GM21528 (cell line): ENCODE measurements at regions not wholly inside any gene's neighbourhood (a gene's known extent, or its start where the extent isn't known, plus 50 kb on each side); places are given as distances from the start of the nearest gene placed in this dataset.
"Not testable (repeated sequence)": the region's sequence is repeated elsewhere in the genome, so short reads cannot be mapped to it uniquely, and the experiment has no call there.

Source experiments
- ATAC-seq: cut with Tn5 transposase; IDR thresholded peaks from one replicate; pipeline ENCODE4 v1.9.1; 2021; ENCODE audit warnings: mild to moderate bottlenecking, moderate library complexity; ENCODE audit not compliant: unreplicated experiment, low FRiP score

DNA sequence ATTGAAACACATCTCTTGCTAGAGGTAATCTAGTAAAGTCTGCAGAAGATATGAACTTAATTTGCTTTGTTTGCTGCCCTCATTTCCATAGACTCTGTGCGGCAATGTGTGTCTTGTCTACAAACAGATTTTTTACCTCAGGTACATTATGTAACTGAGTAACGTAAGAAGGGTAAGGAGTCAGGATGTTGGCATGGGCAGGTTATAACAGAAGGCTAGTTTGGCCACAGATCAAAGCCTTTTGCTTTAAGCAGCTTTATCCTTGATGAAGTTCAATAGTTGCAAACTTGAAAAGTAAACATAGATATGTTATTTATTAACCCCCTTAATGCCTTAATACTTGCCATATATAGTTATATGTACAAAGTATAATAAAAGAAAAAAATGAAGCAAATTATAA, 391.6 kb upstream of the FKBP1C start:
- ATAC-seq = no peak

DNA sequence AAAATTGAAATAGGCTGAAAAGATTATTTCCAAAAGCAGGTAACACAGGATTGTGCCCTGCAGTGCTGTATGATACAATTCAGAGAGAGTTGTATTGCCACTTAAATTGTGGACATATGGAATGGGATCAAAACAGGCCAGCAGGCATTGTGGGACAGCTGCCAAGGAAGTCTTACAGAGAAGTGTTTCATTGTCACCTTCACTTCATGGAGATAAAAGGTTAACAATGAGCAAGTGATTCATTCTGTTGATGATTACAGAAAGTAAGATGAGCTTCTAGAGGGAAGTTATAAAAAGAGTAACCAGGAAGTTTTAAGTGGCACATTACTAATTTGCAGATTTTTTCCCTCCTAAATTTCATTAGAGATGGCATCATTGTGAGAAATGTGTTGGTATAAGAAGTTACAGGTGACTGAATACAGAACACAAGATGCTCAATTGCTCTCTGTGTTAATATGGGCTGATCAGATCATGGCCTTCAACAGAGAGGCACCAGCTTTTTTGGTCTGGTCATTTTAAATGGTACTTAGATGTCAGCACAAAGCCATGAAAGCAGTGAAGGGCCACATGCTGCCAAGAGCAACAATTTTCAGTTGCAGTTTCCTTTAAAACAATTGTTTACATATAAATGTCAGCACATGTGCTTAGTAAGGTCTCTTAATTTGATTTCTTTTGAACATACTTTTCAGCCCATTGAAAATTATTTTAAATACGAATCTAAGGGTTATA, 402.5 kb upstream of the FKBP1C start:
- ATAC-seq = no peak

GRCh38 chr6:62805431-62805830, 405.8 kb upstream of the FKBP1C start:
- ATAC-seq = no peak

DNA sequence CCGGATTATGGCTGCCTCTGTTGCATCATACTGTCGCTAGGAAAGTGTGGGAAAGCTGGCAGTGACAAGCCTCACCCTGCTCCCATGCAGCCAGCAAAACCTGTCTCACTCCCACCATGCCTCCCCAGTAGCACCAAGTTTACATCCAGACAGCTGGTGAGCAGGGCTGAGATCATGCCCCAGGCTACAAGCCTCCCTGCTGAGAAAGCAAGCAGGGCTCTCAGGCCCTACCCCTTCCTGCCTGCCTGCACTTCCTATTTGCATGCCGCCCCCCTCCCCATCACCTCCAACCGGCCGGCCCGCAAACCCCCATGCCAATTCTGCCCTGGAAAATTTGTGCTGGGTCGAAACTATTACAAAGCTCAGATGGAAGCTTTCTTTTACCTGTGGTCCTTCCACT, 408.2 kb upstream of the FKBP1C start:
- no peak for ATAC-seq

DNA sequence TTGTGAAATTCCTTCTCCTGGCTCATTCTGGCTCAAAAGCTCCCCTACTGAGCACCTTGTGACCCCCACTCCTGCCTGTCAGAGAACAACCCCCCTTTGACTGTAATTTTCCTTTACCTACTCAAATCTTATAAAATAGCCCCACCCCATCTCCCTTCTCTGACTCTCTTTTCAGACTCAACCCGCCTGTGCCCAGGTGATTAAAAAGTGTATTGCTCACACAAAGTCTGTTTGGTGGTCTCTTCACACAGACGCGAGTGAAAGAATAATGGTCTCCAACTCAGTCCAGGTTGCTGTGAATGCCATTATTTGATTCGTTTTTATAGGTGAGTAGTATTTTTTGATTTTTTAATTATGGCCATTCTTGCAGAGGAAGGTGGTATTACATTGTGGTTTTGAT, 414.1 kb upstream of the FKBP1C start:
- ATAC-seq = no peak

GRCh38 chr6:62775427-62776022, 435.7 kb upstream of the FKBP1C start:
- no peak for ATAC-seq

DNA sequence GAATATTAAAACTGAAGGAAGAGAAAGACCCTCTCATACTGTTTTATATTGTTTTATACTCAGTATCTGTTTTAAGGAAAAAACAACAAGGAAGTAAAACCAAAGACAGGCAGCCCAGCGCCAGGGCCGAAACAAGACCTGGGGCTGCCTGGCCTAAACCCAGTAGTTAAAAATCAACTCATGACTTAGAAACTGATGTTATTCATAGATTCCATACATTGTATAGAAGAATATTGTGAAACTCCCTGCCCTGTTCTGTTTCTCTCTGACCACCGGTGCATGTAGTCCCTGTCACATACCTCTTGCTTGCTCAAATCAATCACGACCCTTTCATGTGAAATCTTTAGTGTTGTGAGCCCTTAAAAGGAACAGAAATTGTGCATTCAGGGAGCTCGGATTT, 445.1 kb upstream of the FKBP1C start:
- not testable (repeated sequence) for ATAC-seq

DNA sequence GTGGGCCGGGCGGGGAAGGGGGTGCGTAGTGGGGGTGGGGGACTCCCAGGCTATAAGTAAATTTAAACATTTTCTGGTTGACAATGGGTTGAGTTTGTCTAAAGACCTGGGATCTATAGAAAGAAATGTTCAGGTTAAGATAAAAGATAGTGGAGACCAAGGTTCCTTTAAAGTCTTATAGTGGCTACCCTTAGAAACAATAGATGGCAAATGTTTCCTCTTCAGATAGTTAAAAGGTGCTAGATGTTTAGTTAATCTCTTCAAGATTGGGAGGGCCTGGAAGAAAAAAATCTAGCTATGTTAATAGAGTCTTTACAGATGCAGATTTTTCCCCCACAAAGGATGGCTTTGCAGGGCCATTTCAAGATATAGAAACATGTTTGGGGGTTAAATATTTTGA, 446.4 kb upstream of the FKBP1C start:
- no peak for ATAC-seq

- no peak for ATAC-seq
Measured at GRCh38 chr6:62763125-62763912, 447.9 kb upstream of the FKBP1C start.

DNA sequence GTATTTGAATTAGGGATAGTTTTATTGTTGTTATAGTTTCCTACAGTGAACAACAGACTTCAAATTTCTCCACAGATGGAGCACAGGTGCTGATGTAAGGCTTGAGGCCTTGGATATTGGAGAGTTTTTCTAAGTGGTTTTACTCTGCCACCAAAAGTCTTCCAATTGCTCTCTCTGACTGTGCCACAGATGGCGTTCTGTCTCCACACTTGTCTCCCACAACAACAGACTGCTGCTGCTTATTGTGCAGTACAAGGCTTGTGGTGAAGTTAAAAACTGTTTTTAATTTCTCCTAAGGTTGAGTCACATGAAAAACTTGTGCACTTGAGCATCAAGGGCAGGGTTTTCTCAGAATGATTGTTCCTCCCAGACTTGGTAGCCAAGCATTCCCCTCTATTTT, 460.9 kb upstream of the KHDRBS2 start:
- no peak for ATAC-seq

- ATAC-seq = no peak
Measured at GRCh38 chr6:62746161-62746560, 460.1 kb upstream of the KHDRBS2 start.

DNA sequence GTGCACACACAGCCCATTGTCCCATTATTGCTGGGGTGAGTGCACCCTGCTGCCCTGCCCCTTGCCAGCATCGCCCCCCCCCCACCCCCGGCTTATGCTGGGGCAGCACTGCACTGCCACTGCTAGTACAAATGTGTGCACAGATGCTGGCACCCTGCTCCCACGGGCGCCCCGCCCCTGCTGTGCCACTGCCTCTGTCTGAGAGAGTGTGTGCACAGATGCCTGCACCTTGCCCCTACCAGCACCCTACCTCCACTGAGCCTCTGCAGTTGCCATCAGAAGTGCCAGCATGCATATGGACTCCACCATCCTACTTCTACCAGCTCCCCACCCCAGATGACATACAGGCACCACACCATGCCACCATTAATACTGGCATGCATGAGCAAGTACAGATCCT, 454.6 kb upstream of the KHDRBS2 start:
- ATAC-seq = no peak

DNA sequence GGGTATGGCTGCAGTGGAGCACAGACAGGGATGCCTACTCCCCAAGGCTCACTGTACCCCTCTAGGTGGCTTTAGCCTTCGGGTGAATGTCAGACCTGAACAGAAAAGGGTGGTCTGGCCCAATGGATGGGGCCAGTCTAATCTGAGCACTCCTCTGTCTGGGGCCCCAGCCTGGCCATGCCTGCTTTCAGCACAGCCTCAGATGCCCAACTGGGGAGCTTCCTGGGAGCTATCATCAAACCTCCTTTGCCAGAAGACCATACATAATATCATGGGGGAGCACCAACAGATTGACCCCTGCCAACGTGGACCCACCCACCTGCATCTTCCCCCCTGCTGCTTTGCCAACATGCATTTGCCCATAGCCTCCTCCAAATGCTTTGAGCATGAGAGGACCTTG, 454.1 kb upstream of the KHDRBS2 start:
- ATAC-seq = no peak

GRCh38 chr6:62737792-62738191, 451.8 kb upstream of the KHDRBS2 start:
- no peak for ATAC-seq

DNA sequence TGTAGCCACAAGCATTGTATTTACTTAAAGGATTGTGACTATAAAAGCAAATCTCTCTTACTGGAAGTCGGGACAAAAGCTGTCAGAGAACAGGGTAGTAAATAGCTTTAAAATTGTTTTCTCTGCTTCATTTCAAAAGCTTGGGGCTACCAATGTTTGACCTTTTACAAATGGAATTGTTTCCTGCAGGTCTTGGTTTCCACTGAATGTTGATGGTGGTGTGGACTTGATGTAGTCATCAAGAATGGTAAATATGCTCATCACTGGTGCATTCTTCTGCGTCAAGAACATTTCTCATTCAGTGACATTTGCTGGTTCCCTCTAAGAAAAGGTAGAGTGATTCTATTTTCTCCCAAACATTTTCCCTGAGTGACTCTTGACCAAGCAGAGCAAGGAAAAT, 435.4 kb upstream of the KHDRBS2 start:
- ATAC-seq = no peak

DNA sequence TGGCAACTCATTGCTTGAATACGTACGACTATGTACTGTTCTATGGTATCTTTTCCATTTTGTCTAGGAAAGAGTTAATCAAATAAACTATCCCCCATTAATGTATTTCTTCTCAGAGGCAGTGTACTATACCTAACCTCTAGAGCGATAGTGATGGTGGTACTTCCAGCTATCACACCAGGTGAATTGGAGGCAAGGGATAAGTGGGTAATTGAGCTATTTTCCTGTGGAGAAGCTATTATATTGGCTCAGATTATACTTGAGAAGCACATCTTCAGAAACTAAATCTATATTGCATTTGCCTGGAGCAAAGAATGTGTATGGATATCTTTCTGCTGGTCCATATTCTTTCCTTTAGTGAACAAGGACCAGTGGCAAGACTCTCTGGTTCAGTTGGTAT, 430.7 kb upstream of the KHDRBS2 start:
- no peak for ATAC-seq

- ATAC-seq = no peak
Measured at GRCh38 chr6:62714112-62714511, 428.1 kb upstream of the KHDRBS2 start.

DNA sequence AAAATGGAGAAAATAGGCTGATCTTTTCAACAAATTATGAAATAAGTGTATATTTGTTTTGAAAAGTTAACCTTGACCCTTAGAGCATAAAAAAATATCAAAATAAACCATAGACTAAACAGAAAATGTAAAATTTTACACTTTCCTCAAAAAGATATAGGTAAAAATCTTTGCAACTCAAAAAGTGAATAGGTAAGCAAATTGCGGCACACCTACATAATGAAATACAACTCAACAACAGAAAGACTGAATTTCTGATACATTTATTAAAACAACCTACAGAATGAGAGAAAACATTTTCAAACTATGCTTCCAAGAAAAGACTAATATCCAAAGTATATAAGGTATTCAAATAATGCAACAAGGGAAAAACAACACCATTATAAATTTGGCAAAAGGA, 425.7 kb upstream of the KHDRBS2 start:
- no peak for ATAC-seq

GRCh38 chr6:62707914-62708313, 421.9 kb upstream of the KHDRBS2 start:
- no peak for ATAC-seq

GRCh38 chr6:62707156-62707555, 421.1 kb upstream of the KHDRBS2 start:
- ATAC-seq = no peak

DNA sequence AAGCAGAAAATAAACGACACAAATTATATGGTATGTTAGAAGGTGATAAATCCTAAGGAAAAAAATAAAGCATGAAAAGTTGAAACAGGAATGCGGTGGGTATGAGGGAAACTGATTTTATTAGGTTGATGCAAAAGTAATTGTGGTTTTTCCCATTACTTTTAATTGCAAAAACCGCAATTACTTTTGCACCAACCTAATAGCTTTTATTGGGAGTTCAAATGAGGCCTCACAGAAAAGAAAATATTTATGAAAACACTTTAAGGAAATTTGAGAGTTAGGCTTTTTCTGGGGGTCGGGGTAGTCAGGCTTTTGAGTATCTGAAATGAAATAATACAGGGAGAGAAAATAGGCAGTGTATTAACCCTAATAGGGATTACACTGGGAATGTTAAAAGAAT, 397.0 kb upstream of the KHDRBS2 start:
- no peak for ATAC-seq

- ATAC-seq = no peak
Measured at GRCh38 chr6:62681108-62681507, 395.1 kb upstream of the KHDRBS2 start.
